HEK293 (cell line): ENCODE measurements at regions not wholly inside any gene's neighbourhood (a gene's known extent, or its start where the extent isn't known, plus 50 kb on each side); places are given as distances from the start of the nearest gene placed in this dataset.

ENCODE experiments used
- CTCF ChIA-PET: fragments of 350-600 bp; formaldehyde crosslinking; extraction: SDS; loops from one replicate; lab custom pipeline; 2021; ENCODE audit warnings: antibody characterized with exemption; lab: Yijun Ruan, JAX
- POLR2A ChIA-PET: fragments of 300-600 bp; formaldehyde crosslinking; extraction: SDS; loops from one replicate; lab custom pipeline; 2020; ENCODE audit warnings: antibody characterized with exemption, inconsistent platforms; lab: Yijun Ruan, JAX
- H3K27ac ChIP-seq: fragments of 200-500 bp; sonication (Bioruptor generic); 2 replicates; pipeline ENCODE4 v1.5.1; 2014; ENCODE audit warnings: low read depth, low read length, control low read depth, inconsistent platforms; ENCODE audit errors: extremely low read depth
- H3K36me3 ChIP-seq, 2 experiments: fragments of 200-500 bp in 1 of 2; sonication (Bioruptor generic) in 1 of 2; 1 replicate in 1 of 2; 2 replicates in 1 of 2; pipeline ENCODE4 v1.5.1; 2014 to 2017; ENCODE audit warnings: inconsistent platforms in 2 of 2, low read length in 2 of 2; ENCODE audit not compliant: control insufficient read depth in 2 of 2, insufficient read depth in 1 of 2
- H3K4me1 ChIP-seq: fragments of 200-500 bp; sonication (Bioruptor generic); 2 replicates; pipeline ENCODE4 v1.5.1; 2014; ENCODE audit warnings: mild to moderate bottlenecking, low read length, inconsistent platforms; ENCODE audit not compliant: control insufficient read depth, insufficient read depth
- H3K4me3 ChIP-seq: 2 replicates; pipeline ENCODE4 v1.5.1; 2011; ENCODE audit warnings: low read depth, mild to moderate bottlenecking, control low read depth, low read length, moderate library complexity
- H3K9me3 ChIP-seq: fragments of 200-500 bp; sonication (Bioruptor generic); 2 replicates; pipeline ENCODE4 v1.5.1; 2014; ENCODE audit warnings: low read depth, low read length, inconsistent platforms; ENCODE audit not compliant: control insufficient read depth, insufficient read depth
- KLF10 ChIP-seq: fragments of 450-650 bp; IDR thresholded peaks from 2 replicates; pipeline ENCODE4 v1.5.1; 2018; ENCODE audit warnings: missing biosample characterization, mild to moderate bottlenecking, missing genetic modification characterization
- MYNN ChIP-seq: fragments of 450-650 bp; formaldehyde crosslinking; IDR thresholded peaks from 2 replicates; pipeline ENCODE4 v1.5.1; 2016; ENCODE audit warnings: missing biosample characterization, missing genetic modification characterization, borderline replicate concordance
- MZF1 ChIP-seq: fragments of 450-650 bp; formaldehyde crosslinking; IDR thresholded peaks from 2 replicates; pipeline ENCODE4 v1.5.1; 2017; ENCODE audit warnings: missing biosample characterization, missing genetic modification characterization, borderline replicate concordance
- OSR2 ChIP-seq: fragments of 450-650 bp; formaldehyde crosslinking; IDR thresholded peaks from 2 replicates; pipeline ENCODE4 v1.5.1; 2016; ENCODE audit warnings: missing biosample characterization, missing genetic modification characterization
- OVOL3 ChIP-seq: fragments of 450-650 bp; formaldehyde crosslinking; IDR thresholded peaks from 2 replicates; pipeline ENCODE4 v1.5.1; 2016; ENCODE audit warnings: missing biosample characterization, missing genetic modification characterization
- REPIN1 ChIP-seq: fragments of 450-650 bp; formaldehyde crosslinking; IDR thresholded peaks from 2 replicates; pipeline ENCODE4 v1.5.1; 2017; ENCODE audit warnings: missing biosample characterization, missing genetic modification characterization, low read depth
- SCRT1 ChIP-seq: fragments of 450-650 bp; formaldehyde crosslinking; IDR thresholded peaks from 2 replicates; pipeline ENCODE4 v1.5.1; 2016; ENCODE audit warnings: missing biosample characterization, missing genetic modification characterization, borderline replicate concordance
- ZBTB48 ChIP-seq: fragments of 450-650 bp; formaldehyde crosslinking; IDR thresholded peaks from 2 replicates; pipeline ENCODE4 v1.5.1; 2016; ENCODE audit warnings: missing biosample characterization, missing genetic modification characterization
- ZBTB7A ChIP-seq: fragments of 450-650 bp; formaldehyde crosslinking; IDR thresholded peaks from 2 replicates; pipeline ENCODE4 v1.5.1; 2016; ENCODE audit warnings: low read depth, missing biosample characterization, missing genetic modification characterization
- ZNF112 ChIP-seq: fragments of 450-650 bp; formaldehyde crosslinking; IDR thresholded peaks from 2 replicates; pipeline ENCODE4 v1.5.0; 2017; ENCODE audit warnings: missing biosample characterization, missing genetic modification characterization
- ZNF202 ChIP-seq: fragments of 450-650 bp; formaldehyde crosslinking; IDR thresholded peaks from 2 replicates; pipeline ENCODE4 v1.5.1; 2016; ENCODE audit warnings: missing biosample characterization, missing genetic modification characterization, borderline replicate concordance
- ZNF211 ChIP-seq: fragments of 450-650 bp; formaldehyde crosslinking; IDR thresholded peaks from 2 replicates; pipeline ENCODE4 v1.5.1; 2016; ENCODE audit warnings: low read depth, missing biosample characterization, missing genetic modification characterization
- ZNF394 ChIP-seq: fragments of 450-650 bp; formaldehyde crosslinking; IDR thresholded peaks from 2 replicates; pipeline ENCODE4 v1.5.1; 2016; ENCODE audit warnings: missing biosample characterization, missing genetic modification characterization, mild to moderate bottlenecking, moderate library complexity, borderline replicate concordance
- ZNF433 ChIP-seq: fragments of 450-650 bp; formaldehyde crosslinking; IDR thresholded peaks from 2 replicates; pipeline ENCODE4 v1.5.1; 2016; ENCODE audit warnings: missing biosample characterization, missing genetic modification characterization, low read depth
- ZNF621 ChIP-seq: fragments of 450-650 bp; formaldehyde crosslinking; IDR thresholded peaks from 2 replicates; pipeline ENCODE4 v1.5.1; 2017; ENCODE audit warnings: missing biosample characterization, missing genetic modification characterization
- ZNF76 ChIP-seq: fragments of 450-650 bp; formaldehyde crosslinking; IDR thresholded peaks from 2 replicates; pipeline ENCODE4; 2016; ENCODE audit warnings: low read depth, missing biosample characterization, missing genetic modification characterization, borderline replicate concordance
- ZNF768 ChIP-seq: fragments of 450-650 bp; formaldehyde crosslinking; IDR thresholded peaks from 2 replicates; pipeline ENCODE4 v1.5.1; 2018; ENCODE audit warnings: missing biosample characterization, mild to moderate bottlenecking, missing genetic modification characterization
- ZNF785 ChIP-seq: fragments of 450-650 bp; formaldehyde crosslinking; IDR thresholded peaks from 2 replicates; pipeline ENCODE4 v1.5.1; 2016; ENCODE audit warnings: missing biosample characterization, missing genetic modification characterization
- ZNF792 ChIP-seq: fragments of 450-650 bp; formaldehyde crosslinking; IDR thresholded peaks from 2 replicates; pipeline ENCODE4 v1.5.1; 2016; ENCODE audit warnings: missing biosample characterization, missing genetic modification characterization
- ZSCAN30 ChIP-seq: fragments of 450-650 bp; IDR thresholded peaks from 2 replicates; pipeline ENCODE4 v1.5.1; 2018; ENCODE audit warnings: missing biosample characterization, mild to moderate bottlenecking, missing genetic modification characterization, moderate library complexity
- TF ChIP-seq, protein P1 (sequence below): fragments of 450-650 bp; formaldehyde crosslinking; IDR thresholded peaks from 2 replicates; pipeline ENCODE4 v1.5.1; 2016; ENCODE audit warnings: missing biosample characterization, missing genetic modification characterization, borderline replicate concordance
- TF ChIP-seq, protein P2 (sequence below): fragments of 450-650 bp; formaldehyde crosslinking; IDR thresholded peaks from 2 replicates; pipeline ENCODE4 v1.5.0; 2017; ENCODE audit warnings: missing biosample characterization, missing genetic modification characterization, borderline replicate concordance
- TF ChIP-seq, protein P3 (sequence below): fragments of 450-650 bp; formaldehyde crosslinking; IDR thresholded peaks from 2 replicates; pipeline ENCODE4 v1.5.1; 2016; ENCODE audit warnings: missing biosample characterization, missing genetic modification characterization
- TF ChIP-seq, protein P4 (sequence below): fragments of 450-650 bp; formaldehyde crosslinking; IDR thresholded peaks from 2 replicates; pipeline ENCODE4 v1.5.1; 2016; ENCODE audit warnings: missing biosample characterization, missing genetic modification characterization
- TF ChIP-seq, protein P5 (sequence below): fragments of 450-650 bp; formaldehyde crosslinking; IDR thresholded peaks from 2 replicates; pipeline ENCODE4 v1.5.1; 2016; ENCODE audit warnings: missing biosample characterization, missing genetic modification characterization

DNA sequence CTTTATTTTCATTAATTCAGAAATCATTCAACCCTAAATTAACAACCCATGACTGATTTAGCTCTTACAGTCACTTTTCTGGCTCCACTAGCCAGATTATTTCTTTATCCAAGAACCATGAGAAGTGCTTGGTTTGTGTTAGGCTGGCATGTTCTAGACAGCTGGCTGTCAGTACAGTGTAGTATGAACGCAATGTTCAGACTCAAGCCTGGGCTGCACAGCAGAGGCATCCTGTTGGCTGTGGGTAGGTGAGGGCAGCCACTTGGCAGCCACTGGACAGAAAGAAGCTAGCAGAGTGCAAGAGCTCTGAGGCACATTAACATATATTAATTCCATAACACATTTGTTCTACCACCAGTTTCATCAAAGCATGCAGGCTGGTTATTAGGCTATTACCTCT is 522.9 kb upstream of the FSHR start:
- H3K36me3 ChIP-seq, result no peaks in the 10 kb centered on the region
- no peaks in the 10 kb centered on the region for H3K4me1 ChIP-seq
- ChIA-PET CTCF (no interaction called here), POLR2A (no interaction called here)
- H3K9me3 ChIP-seq, result no peaks in the 10 kb centered on the region
- no peak overlapping the region for H3K27ac ChIP-seq
- no peak for TF ChIP-seq ZNF433 (tag by site-specific recombination)
- TF ChIP-seq ZNF202 (tag by site-specific recombination), result no peak
- TF ChIP-seq ZBTB7A (tag by site-specific recombination), result no peak
- TF ChIP-seq ZSCAN30, result no peak
- no peak for TF ChIP-seq SCRT1 (tag by site-specific recombination)
- no peak for TF ChIP-seq ZNF768 (tag by site-specific recombination)
- no peak for TF ChIP-seq ZBTB48 (tag by site-specific recombination)
- TF ChIP-seq ZNF394, result no peak
- no peak for TF ChIP-seq ZNF76 (tag by site-specific recombination)
- TF ChIP-seq, protein P1, sequence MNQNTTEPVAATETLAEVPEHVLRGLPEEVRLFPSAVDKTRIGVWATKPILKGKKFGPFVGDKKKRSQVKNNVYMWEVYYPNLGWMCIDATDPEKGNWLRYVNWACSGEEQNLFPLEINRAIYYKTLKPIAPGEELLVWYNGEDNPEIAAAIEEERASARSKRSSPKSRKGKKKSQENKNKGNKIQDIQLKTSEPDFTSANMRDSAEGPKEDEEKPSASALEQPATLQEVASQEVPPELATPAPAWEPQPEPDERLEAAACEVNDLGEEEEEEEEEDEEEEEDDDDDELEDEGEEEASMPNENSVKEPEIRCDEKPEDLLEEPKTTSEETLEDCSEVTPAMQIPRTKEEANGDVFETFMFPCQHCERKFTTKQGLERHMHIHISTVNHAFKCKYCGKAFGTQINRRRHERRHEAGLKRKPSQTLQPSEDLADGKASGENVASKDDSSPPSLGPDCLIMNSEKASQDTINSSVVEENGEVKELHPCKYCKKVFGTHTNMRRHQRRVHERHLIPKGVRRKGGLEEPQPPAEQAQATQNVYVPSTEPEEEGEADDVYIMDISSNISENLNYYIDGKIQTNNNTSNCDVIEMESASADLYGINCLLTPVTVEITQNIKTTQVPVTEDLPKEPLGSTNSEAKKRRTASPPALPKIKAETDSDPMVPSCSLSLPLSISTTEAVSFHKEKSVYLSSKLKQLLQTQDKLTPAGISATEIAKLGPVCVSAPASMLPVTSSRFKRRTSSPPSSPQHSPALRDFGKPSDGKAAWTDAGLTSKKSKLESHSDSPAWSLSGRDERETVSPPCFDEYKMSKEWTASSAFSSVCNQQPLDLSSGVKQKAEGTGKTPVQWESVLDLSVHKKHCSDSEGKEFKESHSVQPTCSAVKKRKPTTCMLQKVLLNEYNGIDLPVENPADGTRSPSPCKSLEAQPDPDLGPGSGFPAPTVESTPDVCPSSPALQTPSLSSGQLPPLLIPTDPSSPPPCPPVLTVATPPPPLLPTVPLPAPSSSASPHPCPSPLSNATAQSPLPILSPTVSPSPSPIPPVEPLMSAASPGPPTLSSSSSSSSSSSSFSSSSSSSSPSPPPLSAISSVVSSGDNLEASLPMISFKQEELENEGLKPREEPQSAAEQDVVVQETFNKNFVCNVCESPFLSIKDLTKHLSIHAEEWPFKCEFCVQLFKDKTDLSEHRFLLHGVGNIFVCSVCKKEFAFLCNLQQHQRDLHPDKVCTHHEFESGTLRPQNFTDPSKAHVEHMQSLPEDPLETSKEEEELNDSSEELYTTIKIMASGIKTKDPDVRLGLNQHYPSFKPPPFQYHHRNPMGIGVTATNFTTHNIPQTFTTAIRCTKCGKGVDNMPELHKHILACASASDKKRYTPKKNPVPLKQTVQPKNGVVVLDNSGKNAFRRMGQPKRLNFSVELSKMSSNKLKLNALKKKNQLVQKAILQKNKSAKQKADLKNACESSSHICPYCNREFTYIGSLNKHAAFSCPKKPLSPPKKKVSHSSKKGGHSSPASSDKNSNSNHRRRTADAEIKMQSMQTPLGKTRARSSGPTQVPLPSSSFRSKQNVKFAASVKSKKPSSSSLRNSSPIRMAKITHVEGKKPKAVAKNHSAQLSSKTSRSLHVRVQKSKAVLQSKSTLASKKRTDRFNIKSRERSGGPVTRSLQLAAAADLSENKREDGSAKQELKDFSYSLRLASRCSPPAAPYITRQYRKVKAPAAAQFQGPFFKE (tag by site-specific recombination), result no peak
- no peak for TF ChIP-seq ZNF211
- no peak for TF ChIP-seq OSR2 (tag by site-specific recombination)
- TF ChIP-seq, protein P2, sequence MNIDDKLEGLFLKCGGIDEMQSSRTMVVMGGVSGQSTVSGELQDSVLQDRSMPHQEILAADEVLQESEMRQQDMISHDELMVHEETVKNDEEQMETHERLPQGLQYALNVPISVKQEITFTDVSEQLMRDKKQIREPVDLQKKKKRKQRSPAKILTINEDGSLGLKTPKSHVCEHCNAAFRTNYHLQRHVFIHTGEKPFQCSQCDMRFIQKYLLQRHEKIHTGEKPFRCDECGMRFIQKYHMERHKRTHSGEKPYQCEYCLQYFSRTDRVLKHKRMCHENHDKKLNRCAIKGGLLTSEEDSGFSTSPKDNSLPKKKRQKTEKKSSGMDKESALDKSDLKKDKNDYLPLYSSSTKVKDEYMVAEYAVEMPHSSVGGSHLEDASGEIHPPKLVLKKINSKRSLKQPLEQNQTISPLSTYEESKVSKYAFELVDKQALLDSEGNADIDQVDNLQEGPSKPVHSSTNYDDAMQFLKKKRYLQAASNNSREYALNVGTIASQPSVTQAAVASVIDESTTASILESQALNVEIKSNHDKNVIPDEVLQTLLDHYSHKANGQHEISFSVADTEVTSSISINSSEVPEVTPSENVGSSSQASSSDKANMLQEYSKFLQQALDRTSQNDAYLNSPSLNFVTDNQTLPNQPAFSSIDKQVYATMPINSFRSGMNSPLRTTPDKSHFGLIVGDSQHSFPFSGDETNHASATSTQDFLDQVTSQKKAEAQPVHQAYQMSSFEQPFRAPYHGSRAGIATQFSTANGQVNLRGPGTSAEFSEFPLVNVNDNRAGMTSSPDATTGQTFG (tag by site-specific recombination), result no peak
- TF ChIP-seq ZNF785 (tag by site-specific recombination), result no peak
- no peak for TF ChIP-seq MYNN
- TF ChIP-seq REPIN1 (tag by site-specific recombination), result no peak
- no peak for TF ChIP-seq ZNF792
- no peak for TF ChIP-seq ZNF621 (tag by site-specific recombination)
- no peak overlapping the region for H3K4me3 ChIP-seq

DNA sequence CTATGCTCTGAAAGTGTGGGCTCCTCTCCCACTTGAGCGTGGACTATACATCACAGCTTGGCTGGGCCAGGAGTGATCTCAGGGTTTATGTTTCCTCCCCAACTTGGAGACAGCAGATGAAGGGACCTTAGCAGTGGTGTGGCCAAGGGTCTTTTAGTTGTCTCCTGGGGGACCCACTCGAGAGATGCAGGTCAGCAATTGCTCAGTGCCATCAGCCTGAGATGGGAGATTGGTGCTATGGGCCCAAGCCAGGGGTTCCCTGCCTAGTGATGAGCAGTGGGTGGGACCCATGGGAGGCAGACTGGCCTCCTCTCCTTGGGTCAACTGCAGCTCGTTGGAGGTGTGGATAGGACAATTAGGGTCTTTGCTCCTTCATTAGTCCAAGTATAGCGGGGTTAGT is 510.5 kb upstream of the FSHR start:
- no peaks in the 10 kb centered on the region for H3K36me3 ChIP-seq
- CTCF ChIA-PET, result no interaction called here
- H3K27ac ChIP-seq, result no peak overlapping the region
- H3K9me3 ChIP-seq, result no peaks in the 10 kb centered on the region
- POLR2A ChIA-PET, result no interaction called here
- no peak overlapping the region for H3K4me3 ChIP-seq
- H3K4me1 ChIP-seq, result no peaks in the 10 kb centered on the region
- TF ChIP-seq, protein P3, sequence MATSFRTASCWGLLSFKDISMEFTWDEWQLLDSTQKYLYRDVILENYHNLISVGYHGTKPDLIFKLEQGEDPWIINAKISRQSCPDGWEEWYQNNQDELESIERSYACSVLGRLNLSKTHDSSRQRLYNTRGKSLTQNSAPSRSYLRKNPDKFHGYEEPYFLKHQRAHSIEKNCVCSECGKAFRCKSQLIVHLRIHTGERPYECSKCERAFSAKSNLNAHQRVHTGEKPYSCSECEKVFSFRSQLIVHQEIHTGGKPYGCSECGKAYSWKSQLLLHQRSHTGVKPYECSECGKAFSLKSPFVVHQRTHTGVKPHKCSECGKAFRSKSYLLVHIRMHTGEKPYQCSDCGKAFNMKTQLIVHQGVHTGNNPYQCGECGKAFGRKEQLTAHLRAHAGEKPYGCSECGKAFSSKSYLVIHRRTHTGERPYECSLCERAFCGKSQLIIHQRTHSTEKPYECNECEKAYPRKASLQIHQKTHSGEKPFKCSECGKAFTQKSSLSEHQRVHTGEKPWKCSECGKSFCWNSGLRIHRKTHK (tag by site-specific recombination), result no peak
- no peak for TF ChIP-seq MZF1
- TF ChIP-seq, protein P4, sequence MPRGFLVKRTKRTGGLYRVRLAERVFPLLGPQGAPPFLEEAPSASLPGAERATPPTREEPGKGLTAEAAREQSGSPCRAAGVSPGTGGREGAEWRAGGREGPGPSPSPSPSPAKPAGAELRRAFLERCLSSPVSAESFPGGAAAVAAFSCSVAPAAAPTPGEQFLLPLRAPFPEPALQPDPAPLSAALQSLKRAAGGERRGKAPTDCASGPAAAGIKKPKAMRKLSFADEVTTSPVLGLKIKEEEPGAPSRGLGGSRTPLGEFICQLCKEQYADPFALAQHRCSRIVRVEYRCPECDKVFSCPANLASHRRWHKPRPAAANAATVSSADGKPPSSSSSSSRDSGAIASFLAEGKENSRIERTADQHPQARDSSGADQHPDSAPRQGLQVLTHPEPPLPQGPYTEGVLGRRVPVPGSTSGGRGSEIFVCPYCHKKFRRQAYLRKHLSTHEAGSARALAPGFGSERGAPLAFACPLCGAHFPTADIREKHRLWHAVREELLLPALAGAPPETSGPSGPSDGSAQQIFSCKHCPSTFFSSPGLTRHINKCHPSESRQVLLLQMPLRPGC (tag by site-specific recombination), result no peak
- TF ChIP-seq KLF10, result no peak
- TF ChIP-seq OVOL3 (tag by site-specific recombination), result no peak
- no peak for TF ChIP-seq ZNF112 (tag by site-specific recombination)
- TF ChIP-seq, protein P5, sequence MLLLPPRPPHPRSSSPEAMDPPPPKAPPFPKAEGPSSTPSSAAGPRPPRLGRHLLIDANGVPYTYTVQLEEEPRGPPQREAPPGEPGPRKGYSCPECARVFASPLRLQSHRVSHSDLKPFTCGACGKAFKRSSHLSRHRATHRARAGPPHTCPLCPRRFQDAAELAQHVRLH (tag by site-specific recombination), result no peak
- no peak for TF ChIP-seq ZBTB48 (tag by site-specific recombination)
